Right kidney (tissue), 1 donor: ENCODE measurements at regions not wholly inside any gene's neighbourhood (a gene's known extent, or its start where the extent isn't known, plus 50 kb on each side); places are given as distances from the start of the nearest gene placed in this dataset.
A peak's percentile ranks its signal among the peaks of the same experiment; 100 is the strongest.
"Not testable (repeated sequence)": the region's sequence is repeated elsewhere in the genome, so short reads cannot be mapped to it uniquely, and the experiment has no call there.

ENCODE experiments used
- DNase-seq: peaks from one replicate; pipeline ENCODE4 v3.0.0-alpha.2; 2016

DNA sequence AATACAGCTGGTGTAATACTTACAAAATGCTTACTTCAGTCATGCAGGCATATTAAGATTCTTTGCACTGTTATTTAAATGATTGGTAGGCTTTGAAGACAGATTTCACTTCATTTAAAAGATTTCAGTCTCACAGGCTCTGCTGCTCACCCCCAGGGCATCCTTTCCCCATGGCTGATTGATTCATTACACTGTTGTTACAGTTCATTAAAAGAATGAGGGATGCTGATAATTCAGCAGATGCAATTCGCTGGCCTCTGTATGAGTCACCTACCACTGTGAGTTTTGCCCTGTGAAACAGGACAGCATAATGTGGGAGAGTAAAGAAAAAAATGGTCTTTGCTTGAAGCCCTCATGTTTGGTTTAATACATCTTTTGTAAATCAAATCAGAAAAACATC, 246.9 kb downstream of the CYLC2 start:
- DNase-seq = no peak

DNA sequence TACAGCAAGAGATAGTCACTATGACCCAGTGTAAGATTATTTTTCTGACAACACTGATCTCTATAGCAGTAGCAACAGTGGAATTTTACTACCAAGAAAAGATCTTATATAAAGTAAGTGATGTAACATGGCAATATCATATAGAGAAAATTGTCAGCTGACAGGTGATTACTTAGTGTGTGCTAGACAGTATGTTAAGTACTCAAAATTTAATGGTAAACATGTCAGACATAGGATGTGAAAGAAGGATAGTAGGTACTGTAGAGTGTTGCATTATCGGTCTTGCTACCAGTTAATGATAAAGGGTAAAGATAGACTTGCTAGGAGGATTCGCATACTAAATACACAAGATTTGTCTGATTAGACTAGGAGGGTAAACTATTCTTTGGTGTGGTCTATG, 247.4 kb downstream of the CYLC2 start:
- DNase-seq = no peak

DNA sequence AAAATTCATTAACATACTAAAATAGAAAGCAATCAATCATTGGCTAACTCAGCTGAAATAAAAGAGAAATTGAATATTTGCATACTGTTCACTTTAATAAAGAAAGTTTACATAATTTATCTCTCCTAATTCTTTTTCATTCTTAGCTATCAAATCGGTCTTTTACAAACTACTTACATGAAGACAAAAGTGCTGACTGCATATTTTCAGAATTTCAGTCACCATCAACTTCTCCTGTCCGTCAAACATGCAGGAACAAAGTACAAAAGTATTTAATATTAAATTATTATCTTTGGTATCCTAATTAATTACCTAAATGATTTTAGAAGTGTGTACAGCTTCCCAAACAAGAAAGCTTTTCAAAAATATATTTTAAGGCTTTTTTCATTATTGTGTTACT, 248.4 kb downstream of the CYLC2 start:
- DNase-seq = no peak

DNA sequence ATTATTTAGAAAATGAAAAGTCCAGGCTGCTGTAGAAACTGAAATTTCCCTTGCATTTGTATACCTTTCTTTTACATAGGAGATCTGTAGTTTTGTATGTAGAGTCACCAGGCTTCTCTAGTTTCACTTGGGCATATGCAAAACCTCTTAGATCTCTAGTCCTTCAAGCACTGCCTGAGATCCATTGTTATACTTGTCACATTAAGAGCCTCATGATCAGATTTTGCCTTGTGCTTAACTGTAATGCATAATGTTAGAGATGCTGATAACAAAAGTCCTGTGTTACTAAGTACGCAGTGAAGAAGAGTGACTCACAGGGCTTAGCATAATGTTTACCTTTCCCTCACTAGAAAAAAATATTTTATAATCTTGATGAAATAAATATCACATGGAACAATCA, 250.2 kb downstream of the CYLC2 start:
- DNase-seq = no peak

DNA sequence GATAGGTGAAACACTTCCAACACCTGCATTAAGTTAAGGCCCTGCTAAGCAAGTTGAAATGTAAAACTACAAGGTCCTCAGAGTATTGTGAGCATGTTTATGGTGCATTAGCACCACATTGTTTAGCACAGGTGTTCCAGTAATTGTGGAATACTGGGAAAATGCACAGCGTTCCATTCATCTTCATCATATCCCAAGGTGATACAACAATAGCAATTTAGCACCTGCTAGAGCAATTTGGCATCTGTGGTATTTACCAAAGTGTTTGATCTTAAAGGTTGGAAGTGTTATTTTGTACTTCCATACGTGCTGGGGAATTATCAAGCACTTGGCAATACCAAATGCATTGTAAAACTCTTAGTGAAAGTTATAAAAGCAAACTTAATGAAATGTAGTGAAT, 266.8 kb downstream of the CYLC2 start:
- no peak for DNase-seq

DNA sequence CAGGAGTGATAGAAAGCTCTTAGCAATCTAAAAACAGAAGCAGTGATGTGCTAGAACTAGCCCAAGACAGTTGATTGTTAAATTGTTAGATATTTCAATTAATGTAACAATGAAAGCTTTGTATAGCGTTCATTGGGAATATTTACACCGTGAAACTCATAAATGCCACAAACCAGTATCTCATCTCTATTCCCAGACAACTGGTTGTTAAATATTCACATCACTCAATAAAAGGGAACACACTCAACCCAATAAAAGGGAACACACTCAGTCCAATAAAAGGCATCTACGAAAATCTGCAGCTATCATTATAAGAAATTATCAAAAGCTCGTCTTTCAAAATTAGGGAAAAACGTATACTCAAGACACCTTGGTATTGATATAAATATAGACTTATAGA, 270.9 kb downstream of the CYLC2 start:
- no peak for DNase-seq

DNA sequence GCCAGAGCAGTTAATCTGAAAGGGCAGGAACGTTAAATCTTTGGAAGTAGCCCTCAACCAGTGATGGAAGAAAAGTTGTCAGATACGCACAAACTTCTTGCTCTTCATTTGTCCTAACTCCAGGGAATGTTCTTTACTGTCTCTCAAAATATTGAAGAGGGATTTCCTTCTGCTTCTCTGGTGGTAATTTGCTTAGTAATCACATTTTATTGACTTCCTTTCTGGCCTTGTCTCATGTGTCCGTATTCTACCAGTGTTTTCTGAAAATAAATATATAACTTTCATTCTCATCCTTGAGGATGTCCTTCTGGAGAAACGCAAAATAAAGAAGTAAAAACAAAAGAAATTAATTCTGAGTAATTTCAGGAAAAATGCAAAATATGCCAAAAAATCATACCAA, 282.1 kb downstream of the CYLC2 start:
- DNase-seq = no peak

DNA sequence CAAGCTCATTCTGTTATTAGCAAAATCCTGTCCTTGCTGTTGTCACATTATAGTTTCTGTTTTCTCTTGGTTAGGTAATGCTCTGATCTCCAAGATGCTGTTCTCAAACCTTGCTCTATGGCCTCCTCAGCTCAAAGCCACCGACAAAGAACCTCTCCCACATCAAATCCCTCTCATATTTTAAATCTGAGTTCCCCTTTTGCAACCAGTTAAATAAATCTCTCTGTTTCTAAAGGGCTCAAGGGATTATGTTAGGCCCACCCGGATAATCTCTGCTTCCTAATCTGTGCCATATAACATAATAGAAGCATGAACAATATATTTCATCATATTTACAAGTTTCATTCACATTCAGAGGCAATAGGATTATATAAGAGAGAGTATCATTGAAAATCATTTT, 286.0 kb downstream of the CYLC2 start:
- DNase-seq = no peak

DNA sequence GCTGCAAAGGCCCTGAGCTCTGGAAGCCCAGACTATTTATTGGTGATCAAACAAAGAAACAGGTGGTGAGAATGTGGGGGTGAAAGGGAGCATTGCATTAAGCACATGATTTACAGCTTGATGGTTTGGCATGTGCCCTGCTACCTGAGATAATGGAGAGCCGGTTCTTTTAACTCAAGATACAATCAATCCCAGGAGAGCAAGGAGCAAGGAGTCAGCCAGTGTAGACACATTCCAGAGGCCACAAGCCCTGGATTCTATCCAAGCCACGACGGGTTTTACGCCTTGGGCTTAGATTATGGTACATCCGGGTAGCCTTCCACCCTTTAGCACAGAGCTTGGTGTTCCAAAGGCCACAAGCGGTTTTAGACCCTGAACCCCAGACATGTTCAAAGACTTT, 292.2 kb downstream of the CYLC2 start:
- no peak for DNase-seq

DNA sequence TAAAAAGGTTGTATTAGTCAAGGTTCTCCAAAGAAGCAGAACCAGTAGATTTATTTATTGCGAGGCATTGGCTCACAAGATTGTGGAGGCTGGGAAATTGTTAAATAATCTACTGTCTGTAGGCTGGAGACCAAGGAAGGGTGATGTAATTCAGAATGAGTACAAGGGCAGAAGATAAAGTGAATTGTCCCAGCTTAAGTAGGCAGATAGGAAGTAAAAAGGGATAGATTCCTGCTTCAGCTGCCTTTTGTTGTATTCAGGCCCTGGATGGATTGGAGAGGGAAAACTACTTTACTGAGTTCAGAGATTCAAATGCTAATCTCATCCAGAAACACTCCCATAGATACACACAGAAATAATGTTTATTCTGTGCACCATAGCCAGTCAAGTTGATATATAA, 301.1 kb downstream of the CYLC2 start:
- no peak for DNase-seq

DNA sequence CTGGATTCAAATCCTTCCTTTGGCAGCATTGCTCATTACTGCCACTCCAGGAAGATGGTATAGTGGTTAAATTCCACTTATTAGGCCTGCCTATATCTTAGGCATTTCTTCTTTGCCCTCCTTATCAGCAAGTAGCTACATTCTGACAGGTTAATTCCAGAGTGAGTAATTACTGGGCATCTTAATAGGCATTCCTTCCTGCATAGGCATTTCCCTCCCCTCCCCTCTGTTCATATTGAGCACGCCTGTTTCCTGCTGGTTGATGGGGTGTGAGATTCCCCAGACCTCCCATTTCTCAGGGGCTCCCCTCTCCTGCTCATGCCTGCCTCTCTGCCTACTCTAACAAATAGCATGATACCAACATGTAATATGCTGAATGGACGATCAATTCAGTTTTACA, 305.9 kb downstream of the CYLC2 start:
- DNase-seq = no peak

DNA sequence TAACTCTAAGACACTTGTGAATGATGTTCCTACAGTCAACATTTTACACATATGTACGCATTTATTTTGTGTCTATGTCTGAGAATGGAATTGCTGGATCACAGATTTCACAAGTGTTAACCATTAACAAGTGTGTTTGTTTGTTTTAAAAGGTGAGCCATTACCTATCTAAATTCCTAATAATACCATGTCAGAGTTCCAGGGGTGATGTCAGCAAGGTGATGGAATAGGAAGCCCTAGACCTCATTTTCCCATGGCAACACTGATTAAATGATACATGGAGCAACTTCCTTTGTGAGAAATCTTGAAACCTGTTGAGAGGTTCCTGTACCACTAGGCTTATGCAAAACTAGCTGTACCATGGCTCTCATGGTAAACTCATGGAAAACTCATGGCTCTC, 309.7 kb downstream of the CYLC2 start:
- no peak for DNase-seq

DNA sequence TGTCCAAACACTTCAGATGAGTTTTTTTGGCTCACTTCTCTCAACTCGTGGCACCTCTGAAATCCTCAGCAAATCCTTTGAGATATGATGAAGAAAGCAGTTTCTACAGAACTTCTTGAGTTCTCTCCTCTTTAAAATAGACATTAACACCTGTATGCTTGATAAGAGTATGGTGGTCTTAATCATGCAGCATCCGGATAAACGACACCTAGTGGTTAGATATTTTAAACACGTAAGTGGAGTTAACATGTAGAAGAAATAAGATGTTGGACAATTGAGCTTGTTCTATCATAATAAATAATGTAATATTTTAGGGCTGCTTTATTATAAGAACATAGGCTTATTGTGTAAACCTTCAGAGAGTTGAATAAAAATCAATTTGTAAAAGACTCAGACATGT, 324.8 kb downstream of the CYLC2 start:
- DNase-seq = no peak

DNA sequence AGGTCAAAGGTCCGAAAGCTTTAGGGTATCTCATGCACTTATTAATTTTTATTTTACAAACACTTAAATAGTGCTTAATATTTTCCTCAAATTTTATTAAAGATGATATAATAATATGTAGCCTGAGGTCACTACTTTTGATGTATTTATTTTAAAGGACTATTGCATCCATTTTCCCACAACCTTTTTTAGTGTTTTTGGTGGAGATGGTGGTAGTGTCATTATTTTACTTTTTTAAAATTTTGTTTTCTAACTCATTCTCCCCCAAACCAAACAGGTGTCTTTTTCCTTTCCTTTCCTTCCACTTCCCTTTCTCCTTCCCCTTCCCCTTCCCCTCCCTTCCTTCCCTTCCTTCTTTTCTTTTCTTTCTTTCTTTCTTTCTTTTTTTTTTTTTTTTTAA, 328.6 kb downstream of the CYLC2 start:
- no peak for DNase-seq

DNA sequence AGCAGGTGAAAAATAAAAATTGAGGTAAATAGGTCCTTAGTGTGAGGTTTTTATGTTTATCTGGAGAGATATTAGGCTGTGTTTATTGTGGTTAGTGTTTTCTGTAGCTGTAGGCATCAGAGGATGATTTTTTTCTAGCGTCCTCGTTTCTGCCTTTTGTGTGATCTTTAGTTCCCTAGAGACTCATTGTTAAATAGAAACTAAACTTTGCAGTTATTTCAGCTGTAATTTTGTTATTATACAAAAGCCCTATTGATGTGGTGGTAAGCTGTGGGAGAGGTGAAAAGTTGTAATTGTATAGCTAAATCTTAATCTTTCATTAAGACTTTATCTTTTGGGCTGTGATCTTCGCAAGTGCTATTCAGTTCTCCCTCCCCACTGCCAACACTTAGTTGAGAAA, 340.3 kb downstream of the CYLC2 start:
- DNase-seq = no peak

DNA sequence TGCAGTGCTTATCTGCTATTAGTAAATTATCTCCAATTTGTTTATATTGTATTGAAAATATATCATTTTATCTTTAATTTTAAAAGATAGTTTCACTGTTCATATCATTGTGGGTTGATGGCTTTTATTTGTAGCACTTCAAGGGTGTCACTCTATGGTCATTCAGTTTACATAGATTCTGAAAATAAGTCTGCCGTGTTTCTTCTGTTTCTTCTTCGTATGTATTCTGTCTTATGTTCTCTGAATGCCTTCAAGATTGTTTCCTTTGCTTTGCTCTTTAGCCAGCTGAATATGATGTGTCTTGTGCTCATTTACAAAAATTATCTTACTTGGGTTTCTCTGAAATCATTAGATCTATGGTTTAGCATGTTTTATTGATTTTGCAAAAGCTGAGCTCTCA, 359.9 kb downstream of the CYLC2 start:
- DNase-seq = no peak

DNA sequence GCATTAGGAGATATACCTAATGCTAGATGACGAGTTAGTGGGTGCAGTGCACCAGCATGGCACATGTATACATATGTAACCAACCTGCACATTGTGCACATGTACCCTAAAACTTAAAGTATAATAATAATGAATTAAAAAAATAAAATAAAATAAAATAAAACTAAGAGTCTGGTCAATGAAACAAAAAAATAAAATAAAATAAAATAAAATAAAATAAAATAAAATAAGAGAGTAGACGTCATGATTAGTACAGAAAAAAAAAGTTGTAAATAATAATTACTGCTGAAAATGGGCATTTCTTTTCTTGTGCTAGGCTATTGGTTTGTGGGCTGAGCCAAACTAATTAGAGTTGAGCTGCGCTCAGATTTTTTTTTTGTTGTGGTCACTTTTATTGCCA, 362.8 kb downstream of the CYLC2 start:
- DNase-seq = not testable (repeated sequence)

DNA sequence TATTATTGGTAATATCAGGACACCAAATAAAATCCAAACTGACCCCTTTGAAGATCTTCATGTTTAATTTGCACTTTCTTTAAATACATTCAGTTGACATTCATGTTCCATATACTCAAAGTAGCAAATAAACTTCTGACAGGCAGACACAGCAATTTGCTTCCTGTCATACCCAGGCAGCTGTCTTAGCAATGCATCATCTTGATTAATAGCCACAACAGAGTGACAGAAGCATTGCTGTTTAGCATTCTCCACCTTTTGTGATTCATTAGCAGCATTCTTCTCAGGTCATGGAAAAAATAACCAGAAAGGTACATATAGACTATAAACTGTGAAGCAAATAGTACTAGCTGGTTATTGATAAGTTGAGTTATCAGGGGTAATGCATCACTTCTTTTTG, 366.8 kb downstream of the CYLC2 start:
- DNase-seq = no peak

DNA sequence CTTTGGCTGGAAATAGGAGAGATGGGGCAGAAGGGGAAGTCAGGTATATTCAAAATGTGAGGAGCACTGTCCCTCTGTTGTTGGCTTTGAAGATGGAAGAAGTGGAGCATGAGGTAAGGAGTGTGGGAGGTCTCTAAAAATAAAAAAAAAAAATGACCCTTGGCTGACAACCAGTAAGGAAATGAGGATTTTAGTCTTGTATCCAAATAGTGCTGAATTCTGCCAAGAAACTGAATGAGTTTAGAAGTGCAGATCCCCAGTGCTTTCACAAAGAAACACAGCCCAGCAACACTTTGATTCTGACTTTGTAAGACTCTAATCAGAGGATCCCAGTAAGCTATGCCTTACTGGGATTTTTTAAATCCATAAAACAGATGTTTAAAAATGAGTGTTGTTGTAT, 367.9 kb downstream of the CYLC2 start:
- no peak for DNase-seq

DNA sequence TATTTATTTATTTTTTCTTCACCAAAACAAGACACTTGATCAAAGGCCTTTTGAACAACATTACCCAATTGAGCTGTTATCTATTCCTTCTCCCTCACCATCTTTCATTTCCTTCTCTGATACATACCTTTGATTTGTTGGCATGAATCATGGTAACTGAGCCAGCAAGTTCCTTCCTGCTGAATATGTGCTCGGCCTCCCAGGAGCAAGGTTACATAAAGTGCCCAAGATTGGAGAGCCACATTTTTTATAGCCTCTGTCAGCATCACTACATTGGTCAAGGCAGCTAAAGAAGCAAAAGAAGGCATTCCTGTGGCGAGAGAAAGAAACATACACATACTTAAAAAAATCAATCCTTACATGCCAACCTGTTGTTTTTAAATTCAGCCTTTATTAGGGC, 369.6 kb downstream of the CYLC2 start:
- no peak for DNase-seq

DNA sequence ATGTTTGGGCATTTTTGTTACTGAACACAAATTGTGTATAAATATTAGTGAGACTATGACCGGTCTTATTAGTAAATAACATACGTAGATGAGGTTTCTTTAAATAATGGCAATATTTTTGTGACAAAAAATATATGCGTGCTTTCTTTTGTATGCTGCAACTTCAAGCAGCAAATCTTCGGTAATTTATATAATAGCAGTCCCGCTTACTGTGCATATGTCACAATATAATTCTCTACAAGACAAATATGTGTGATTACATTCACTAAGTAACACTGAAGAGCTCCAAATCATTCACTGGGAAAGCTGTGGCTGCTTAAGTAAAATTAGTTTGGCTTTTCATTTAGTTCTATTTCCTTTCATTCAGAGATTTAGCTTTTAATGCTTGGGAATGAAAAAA, 376.0 kb downstream of the CYLC2 start:
- no peak for DNase-seq

DNA sequence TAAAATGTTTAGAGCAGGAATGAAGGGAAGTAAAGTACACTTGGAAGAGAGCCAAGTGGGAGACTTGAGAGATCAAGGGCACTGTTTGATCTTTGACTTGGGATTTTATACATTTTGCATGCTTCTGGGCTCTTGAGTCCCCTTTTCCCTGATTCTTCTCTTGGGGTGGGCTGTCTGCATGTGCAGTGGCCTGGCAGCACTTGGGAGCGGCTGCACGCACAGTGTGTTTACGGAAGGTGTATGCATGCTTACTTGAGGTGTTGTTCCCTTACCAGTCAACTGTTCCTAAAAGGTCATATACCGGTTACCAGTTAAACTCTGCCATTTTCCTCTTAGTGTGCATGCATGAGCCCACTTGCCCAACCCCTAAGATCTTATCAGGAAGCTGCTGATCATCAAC, 377.7 kb downstream of the CYLC2 start:
- DNase-seq = no peak

DNA sequence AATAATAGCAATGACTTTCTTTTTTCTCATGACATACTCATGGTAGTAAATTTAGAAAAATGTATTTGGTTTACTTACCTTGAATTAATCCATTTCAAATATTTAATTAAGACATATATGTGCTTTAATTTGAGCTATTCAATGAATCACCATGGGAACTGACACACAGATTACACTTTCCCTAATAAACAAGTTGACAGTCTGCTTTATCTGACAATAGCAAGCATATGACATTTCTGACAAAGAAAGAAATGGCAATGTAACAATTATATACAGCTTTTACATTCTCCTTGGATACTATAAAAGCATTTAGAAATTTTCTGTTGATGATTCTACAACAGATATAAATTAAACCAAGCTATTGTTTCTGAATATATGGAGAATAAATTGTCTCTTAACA, 382.5 kb downstream of the CYLC2 start:
- no peak for DNase-seq

DNA sequence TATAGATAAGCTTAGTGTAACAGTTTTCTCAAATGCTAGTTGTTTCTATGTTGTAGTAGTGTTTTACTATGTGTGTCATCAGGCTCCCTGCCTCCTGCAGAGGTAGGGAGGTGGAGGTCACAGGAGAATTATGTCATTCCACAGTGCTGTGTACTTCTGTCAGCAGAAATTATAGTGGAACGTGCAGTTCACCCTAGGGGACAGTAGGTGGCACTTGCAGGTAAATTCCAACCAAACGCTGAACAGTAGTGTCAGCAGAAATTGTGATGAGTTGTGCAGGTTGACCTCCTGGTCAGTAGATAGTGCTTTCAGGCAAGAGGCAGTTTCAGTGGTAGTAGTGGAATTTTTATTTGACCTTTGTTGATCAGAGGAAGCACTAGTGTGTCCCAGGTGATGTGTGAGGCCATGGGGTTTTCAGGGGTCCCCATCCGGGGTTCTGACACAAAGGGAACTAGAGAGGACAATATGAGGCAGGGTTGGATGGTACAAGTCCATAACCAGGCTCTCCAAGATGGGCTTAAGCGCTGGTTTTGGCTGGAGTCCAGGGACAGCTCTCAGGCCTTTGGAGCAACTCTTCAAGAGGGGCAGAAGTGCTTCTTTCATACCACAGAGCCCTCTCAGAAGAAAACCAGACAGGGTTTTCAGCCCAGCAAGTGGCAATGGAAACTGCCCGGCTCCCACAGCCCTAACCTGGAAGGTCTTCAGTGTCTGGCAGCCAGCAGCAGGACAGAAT, 402.9 kb downstream of the CYLC2 start:
- DNase-seq = peak; percentile 34

DNA sequence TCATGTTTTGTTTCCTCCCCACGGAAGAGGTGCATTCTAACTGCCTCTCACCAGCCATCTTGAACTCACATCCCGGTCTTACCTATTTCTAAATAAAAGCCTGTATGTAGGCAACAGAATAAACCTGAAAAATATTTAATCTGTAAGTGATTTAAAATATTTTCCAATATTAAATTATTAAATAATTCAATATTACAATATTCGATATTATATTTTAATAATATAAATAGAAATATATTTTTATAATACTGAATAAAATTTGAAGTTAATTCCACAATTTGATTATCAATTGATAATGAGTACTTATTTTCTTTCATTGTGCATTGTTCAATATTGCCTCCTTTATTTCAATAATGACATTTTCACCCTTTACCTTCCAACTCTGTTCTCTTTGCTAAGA, 404.4 kb downstream of the CYLC2 start:
- DNase-seq = no peak
